ENCODE measurements at regions not wholly inside any gene's neighbourhood (a gene's known extent, or its start where the extent isn't known, plus 50 kb on each side); places are given as distances from the start of the nearest gene placed in this dataset.
"Not testable (repeated sequence)": the region's sequence is repeated elsewhere in the genome, so short reads cannot be mapped to it uniquely, and the experiment has no call there.

DNA sequence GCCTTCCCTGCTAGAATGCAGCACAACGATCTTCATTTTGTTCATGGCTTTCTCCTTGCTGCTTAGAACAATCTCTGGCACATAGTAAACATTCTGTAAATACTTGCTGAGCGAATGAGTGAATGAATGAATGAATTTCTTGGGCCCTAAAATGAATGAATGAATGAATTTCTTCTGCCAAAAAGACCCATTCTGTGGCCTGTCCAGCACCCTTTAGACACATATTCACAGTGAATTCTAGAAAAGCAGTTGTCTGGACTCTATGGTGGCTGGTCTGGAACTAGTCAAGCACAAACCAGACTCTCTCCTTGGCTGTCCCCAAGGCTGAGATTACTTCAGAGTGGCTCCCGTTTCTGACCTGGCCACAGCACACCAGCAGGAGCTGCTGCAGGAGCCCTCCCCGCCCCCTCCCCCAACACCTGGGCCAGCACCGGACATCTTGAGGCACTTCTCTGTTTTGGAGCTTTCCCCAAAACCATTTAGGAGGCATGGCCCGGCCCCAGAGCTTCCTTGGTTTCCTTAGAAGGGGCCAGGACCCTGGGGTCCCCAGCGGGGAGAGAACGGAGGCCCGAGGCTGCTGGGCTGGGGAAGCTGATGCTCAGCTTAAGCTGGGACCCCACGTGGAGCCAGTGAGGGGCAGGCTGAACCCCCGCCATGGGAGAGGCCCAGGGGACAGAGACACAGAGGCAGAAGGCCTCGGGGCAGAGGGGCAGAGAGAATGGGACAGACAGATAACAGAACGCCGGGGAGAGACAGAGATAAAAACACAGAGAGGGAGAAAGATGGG, 159.0 kb downstream of the ZFP36L2 start:
- H3K27ac ChIP-seq: no peak overlapping the region
- no peak for TF ChIP-seq ZFX (IDR thresholded peaks at IDR 0.05)
- TF ChIP-seq, protein P1, sequence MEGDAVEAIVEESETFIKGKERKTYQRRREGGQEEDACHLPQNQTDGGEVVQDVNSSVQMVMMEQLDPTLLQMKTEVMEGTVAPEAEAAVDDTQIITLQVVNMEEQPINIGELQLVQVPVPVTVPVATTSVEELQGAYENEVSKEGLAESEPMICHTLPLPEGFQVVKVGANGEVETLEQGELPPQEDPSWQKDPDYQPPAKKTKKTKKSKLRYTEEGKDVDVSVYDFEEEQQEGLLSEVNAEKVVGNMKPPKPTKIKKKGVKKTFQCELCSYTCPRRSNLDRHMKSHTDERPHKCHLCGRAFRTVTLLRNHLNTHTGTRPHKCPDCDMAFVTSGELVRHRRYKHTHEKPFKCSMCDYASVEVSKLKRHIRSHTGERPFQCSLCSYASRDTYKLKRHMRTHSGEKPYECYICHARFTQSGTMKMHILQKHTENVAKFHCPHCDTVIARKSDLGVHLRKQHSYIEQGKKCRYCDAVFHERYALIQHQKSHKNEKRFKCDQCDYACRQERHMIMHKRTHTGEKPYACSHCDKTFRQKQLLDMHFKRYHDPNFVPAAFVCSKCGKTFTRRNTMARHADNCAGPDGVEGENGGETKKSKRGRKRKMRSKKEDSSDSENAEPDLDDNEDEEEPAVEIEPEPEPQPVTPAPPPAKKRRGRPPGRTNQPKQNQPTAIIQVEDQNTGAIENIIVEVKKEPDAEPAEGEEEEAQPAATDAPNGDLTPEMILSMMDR (conservative IDR thresholded peaks at IDR 0.05): no peak

DNA sequence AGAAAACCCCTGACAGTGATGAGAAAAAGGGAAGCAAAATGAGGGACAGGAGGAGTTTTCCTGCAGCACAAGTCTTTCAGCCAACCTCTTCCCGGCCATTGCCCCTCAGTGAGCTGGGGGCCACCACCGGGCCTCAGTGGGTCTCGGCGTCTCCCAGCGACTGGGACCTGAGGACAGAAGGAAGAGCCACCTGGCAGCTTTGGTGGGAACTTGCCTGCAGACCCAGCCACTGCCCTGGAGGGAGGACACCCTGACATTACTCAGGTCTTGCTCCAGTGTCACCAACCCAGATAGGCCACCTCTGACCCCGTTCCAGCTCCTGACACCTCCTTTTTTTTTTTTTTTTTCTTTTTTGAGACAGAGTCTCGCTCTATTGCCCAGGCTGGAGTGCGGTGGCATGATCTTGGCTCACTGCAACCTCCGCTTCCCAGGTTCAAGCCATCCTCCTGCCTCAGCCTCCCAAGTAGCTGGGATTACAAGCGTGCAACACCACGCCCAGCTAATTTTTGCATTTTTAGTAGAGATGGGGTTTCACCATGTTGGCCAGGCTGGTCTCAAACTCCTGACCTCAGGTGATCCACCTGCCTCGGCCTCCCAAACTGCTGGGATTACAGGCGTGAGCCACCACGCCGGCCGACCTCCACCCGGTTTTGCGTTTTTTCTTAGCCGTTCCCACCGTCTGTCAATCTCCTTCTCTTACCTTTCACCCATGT, 159.7 kb downstream of the ZFP36L2 start:
- H3K27ac ChIP-seq: not testable (repeated sequence)

DNA sequence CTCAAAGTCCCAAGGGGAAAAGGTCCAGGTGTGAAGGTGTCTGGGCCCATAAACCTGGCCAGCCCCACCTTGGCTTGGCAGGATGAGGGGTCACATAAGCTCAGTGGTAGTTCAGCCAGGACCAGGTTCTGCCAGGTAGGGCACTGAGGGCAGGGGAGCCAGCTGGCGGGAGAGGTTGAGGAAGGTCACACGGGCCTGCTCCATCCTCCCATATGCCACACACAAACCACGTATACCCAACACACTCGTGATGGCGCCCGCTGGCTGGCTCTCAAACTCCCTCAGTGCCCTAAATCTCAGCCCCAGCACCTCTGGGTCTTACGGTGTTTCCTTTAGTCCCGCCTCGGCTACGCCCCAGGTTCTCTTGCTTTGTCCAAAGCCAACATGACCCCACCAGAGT, 160.5 kb downstream of the ZFP36L2 start:
- H3K27ac ChIP-seq: no peak overlapping the region
- no peak for TF ChIP-seq ZFX (IDR thresholded peaks at IDR 0.05)
- TF ChIP-seq, protein P1 (conservative IDR thresholded peaks at IDR 0.05): no peak

DNA sequence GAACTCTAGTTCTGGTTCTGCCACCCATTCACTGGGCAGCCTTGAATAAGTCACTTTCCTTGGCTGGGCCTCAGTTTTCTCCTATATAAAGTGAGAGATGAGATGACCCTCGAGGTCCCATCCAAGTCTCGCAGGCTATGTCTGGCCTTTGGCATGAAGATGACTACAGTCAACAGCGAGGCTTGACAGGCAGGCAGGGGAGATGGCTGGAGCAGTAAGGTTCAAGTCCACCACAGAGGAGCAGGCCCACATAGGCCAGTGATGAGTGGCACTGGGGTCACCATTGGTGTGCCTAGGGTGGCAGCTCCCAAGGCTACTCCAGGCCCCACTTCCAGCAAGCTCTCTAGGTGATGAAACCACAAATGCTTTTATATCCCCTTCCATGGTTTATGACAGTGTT, 161.4 kb downstream of the ZFP36L2 start:
- no peak overlapping the region for H3K27ac ChIP-seq
- TF ChIP-seq, protein P1 (conservative IDR thresholded peaks at IDR 0.05): no peak
- TF ChIP-seq ZFX (IDR thresholded peaks at IDR 0.05): no peak

DNA sequence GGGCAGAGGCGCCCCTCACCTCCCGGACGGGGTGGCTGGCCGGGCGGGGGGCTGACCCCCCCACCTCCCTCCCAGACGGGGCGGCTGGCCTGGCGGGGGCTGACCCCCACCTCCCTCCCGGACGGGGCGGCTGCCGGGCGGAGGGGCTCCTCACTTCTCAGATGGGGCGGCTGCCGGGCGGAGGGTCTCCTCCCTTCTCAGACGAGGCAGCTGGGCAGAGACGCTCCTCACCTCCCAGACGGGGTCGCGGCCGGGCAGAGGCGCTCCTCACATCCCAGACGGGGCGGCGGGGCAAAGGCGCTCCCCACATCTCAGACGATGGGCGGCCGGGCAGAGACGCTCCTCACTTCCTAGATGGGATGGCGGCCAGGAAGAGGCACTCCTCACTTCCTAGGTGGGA, 163.3 kb downstream of the ZFP36L2 start:
- H3K27ac ChIP-seq: not testable (repeated sequence)

DNA sequence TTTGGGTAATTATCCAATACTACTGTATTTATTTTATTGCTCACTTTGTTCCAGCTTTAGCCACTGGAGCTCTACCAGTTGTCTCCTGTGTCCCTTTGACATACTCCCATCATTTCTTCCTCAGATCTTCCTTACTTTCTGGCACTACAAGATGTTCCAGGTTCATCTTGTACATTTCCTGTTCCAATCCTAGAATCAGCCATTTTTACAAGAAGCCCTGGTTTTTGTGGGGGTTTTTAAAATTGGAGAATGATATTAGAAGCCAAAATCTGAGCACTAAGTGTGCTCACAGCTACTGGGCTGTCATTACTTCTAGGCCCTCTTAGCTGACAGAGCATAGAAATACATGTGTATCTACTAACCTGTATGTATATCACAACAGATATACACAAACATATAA, 164.3 kb downstream of the ZFP36L2 start:
- TF ChIP-seq ZFX (IDR thresholded peaks at IDR 0.05): no peak
- TF ChIP-seq, protein P1 (conservative IDR thresholded peaks at IDR 0.05): no peak
- no peak overlapping the region for H3K27ac ChIP-seq

DNA sequence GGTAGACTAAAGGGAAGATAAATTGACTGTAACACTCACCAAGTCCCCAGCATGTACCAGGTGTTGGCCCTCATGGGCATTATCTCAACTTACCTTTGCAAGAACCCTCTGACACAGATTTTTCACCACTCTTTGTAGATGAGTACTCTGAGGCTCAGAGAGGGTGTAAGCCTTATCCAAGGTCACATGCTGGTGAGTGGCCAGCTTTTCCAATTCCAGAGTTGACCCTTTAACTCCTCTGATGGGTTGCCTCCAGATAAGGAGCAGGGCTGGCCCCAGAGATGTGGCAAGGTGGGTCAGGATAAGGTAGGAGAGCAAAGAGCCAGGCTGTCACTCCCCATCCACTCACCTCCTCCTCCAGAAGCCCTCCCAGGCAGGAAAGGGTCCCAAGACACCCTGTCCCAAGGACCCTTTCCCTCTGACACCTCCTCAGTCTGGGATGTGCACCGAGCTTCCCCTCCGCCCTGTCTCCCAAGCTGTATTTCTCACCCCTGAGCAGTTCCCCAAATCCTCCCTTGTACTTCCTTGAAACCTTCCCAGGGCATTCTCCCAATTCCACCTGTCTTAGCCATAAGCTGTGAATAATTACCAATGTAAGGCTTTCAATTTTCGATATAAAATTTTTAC, 165.9 kb downstream of the ZFP36L2 start:
- TF ChIP-seq, protein P1 (conservative IDR thresholded peaks at IDR 0.05): no peak
- TF ChIP-seq ZFX (IDR thresholded peaks at IDR 0.05): no peak
- no peak overlapping the region for H3K27ac ChIP-seq

DNA sequence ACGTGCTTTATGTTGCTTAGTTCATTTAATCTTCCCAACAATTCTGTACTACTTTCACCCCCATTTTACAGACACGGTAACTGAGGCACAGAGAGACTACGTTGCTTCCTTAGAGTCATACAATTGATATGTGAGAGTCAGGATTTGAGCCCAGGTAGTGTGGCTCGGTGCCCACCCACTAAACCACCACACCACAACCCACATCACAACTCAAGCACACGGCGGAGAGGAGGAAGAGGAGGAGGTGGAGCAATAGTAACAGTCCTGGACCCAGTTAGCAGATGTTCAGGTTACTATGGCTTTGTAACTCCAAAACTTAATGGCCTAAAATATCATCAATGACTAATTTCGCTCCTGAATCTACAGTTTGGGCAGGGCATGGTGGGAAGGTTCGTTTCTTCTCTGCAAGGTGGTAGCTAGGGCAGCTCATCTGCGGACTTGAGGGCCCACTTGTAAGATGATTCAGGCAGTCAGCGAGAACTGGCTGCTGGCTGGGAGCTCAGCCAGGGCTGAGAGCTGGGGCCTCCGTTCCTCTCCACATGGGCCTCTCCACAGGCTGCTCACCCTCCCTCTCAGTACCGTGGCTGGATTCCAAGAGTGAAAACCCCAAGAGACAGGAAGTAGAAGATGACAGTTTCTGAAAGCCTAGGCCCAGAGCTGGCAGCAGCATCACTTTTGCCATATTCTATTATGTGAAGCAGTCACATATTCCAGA, 167.1 kb downstream of the ZFP36L2 start:
- no peak overlapping the region for H3K27ac ChIP-seq
- TF ChIP-seq ZFX (IDR thresholded peaks at IDR 0.05): no peak
- TF ChIP-seq, protein P1 (conservative IDR thresholded peaks at IDR 0.05): no peak
